Cardiac muscle cell (in vitro differentiated cells and primary cell): ENCODE measurements at regions not wholly inside any gene's neighbourhood (a gene's known extent, or its start where the extent isn't known, plus 50 kb on each side); places are given as distances from the start of the nearest gene placed in this dataset.

ENCODE experiments used
- DNase-seq, 2 donors: peaks; one replicate each; pipeline versions ENCODE4 v3.0.0 to v3.0.0-alpha.2; 2010 to 2017; ENCODE audit warnings: low read depth in 1 of 2, low spot score in 1 of 2
- H3K27ac ChIP-seq: fragments of 200-600 bp; sonication (generic); 2 replicates; pipeline ENCODE4 v1.5.1; 2016
- H3K27me3 ChIP-seq: fragments of 200-600 bp; sonication (generic); 2 replicates; pipeline ENCODE4 v1.6.0; 2016; ENCODE audit warnings: control low read depth
- H3K36me3 ChIP-seq: fragments of 200-600 bp; sonication (generic); 2 replicates; pipeline ENCODE4 v1.5.1; 2016; ENCODE audit warnings: control low read depth
- H3K4me1 ChIP-seq: fragments of 200-600 bp; sonication (generic); 2 replicates; pipeline ENCODE4 v1.8.1; 2017; ENCODE audit warnings: low read depth, mild to moderate bottlenecking, mixed run types
- H3K4me3 ChIP-seq: fragments of 200-600 bp; sonication (generic); 2 replicates; pipeline ENCODE4 v1.5.1; 2016; ENCODE audit warnings: mild to moderate bottlenecking
- H3K9me3 ChIP-seq: fragments of 200-600 bp; sonication (generic); 2 replicates; pipeline ENCODE4 v1.5.1; 2017; ENCODE audit warnings: low read depth, mild to moderate bottlenecking, control low read depth
- TF ChIP-seq, protein P1 (sequence below): IDR thresholded peaks from 2 replicates; pipeline ENCODE4 v1.5.1; 2012; ENCODE audit warnings: low read depth, mild to moderate bottlenecking, low read length

- no peaks in the 10 kb centered on the region for H3K9me3 ChIP-seq
- H3K27ac ChIP-seq: no peak overlapping the region
- no peak overlapping the region for H3K4me3 ChIP-seq
- DNase-seq: no peak
- no peaks in the 10 kb centered on the region for H3K36me3 ChIP-seq
- H3K4me1 ChIP-seq: no peaks in the 10 kb centered on the region
- H3K27me3 ChIP-seq: no peaks in the 10 kb centered on the region
- TF ChIP-seq, protein P1, sequence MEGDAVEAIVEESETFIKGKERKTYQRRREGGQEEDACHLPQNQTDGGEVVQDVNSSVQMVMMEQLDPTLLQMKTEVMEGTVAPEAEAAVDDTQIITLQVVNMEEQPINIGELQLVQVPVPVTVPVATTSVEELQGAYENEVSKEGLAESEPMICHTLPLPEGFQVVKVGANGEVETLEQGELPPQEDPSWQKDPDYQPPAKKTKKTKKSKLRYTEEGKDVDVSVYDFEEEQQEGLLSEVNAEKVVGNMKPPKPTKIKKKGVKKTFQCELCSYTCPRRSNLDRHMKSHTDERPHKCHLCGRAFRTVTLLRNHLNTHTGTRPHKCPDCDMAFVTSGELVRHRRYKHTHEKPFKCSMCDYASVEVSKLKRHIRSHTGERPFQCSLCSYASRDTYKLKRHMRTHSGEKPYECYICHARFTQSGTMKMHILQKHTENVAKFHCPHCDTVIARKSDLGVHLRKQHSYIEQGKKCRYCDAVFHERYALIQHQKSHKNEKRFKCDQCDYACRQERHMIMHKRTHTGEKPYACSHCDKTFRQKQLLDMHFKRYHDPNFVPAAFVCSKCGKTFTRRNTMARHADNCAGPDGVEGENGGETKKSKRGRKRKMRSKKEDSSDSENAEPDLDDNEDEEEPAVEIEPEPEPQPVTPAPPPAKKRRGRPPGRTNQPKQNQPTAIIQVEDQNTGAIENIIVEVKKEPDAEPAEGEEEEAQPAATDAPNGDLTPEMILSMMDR: no peak
These were observed 359.4 kb downstream of the HINT1 start for GRCh38 chr5:130805648-130806047.

- TF ChIP-seq, protein P1: no peak
- Histone ChIP-seq H3K4me3 (no peak overlapping the region), H3K4me1 (no peaks in the 10 kb centered on the region), H3K9me3 (no peaks in the 10 kb centered on the region), H3K36me3 (no peaks in the 10 kb centered on the region), H3K27ac (no peak overlapping the region), H3K27me3 (no peaks in the 10 kb centered on the region)
- DNase-seq: no peak
These were observed 360.0 kb downstream of the HINT1 start for GRCh38 chr5:130805036-130805435.

DNA sequence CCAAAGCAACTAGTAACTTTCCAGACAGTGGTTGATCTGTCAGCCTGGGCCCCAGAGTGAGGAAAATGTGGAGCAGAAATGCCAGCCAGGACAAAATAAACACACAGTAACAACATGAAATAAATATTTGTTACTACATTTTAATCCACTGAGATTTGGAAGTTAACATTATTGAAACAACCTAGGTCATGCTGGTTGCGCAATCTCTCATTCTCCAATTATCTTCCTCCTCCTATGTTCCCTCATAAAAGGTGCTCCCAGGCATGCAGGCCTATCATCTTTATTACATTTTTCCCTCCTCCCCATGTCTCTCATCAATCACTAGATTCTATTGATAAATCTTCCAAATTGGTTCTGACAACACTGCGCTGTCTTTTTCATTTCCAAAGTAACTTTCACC lies 363.1 kb downstream of the HINT1 start:
- H3K27ac ChIP-seq: no peak overlapping the region
- no peak overlapping the region for H3K4me3 ChIP-seq
- no peaks in the 10 kb centered on the region for H3K36me3 ChIP-seq
- H3K9me3 ChIP-seq: no peaks in the 10 kb centered on the region
- TF ChIP-seq, protein P1: no peak
- no peaks in the 10 kb centered on the region for H3K4me1 ChIP-seq
- H3K27me3 ChIP-seq: no peaks in the 10 kb centered on the region
- DNase-seq: no peak

DNA sequence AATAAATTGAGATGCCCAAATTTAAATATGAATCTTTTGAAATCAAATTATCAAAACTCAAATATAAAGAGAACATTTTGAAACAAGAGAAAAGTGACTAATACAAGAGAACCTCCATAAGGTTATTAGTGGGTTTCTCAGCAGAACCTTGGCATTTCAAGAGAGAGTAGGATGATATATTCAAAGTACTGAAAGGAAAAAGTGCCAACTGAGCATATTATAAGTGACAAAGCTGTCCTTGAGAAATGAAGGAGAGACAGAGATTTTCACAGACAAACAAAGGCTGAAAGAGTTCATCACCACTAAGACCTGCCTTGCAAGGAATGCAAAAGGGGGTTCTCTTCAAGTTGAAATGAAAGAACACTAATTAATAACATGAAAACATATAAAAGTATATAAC lies 366.0 kb downstream of the HINT1 start:
- Histone ChIP-seq H3K27ac (no peak overlapping the region), H3K4me1 (no peaks in the 10 kb centered on the region)
- no peak for DNase-seq

GRCh38 chr5:130797303-130797702 lies 367.8 kb downstream of the HINT1 start:
- TF ChIP-seq, protein P1: no peak
- H3K27ac ChIP-seq: no peak overlapping the region

More for the DNA sequence above, 366.0 kb downstream of the HINT1 start:
- Histone ChIP-seq H3K36me3 (no peaks in the 10 kb centered on the region), H3K9me3 (no peaks in the 10 kb centered on the region), H3K27me3 (no peaks in the 10 kb centered on the region), H3K4me3 (no peak overlapping the region)
- TF ChIP-seq, protein P1: no peak

GRCh38 chr5:130796902-130797301 lies 368.2 kb downstream of the HINT1 start:
- H3K27ac ChIP-seq: no peak overlapping the region
- no peak for DNase-seq
- H3K9me3 ChIP-seq: no peaks in the 10 kb centered on the region
- no peaks in the 10 kb centered on the region for H3K4me1 ChIP-seq
- no peaks in the 10 kb centered on the region for H3K27me3 ChIP-seq
- TF ChIP-seq, protein P1: no peak
- H3K4me3 ChIP-seq: no peak overlapping the region
- no peaks in the 10 kb centered on the region for H3K36me3 ChIP-seq

More at GRCh38 chr5:130797303-130797702, 367.8 kb downstream of the HINT1 start:
- DNase-seq: no peak
- Histone ChIP-seq H3K36me3 (no peaks in the 10 kb centered on the region), H3K4me1 (no peaks in the 10 kb centered on the region), H3K4me3 (no peak overlapping the region), H3K27me3 (no peaks in the 10 kb centered on the region), H3K9me3 (no peaks in the 10 kb centered on the region)
